SH-SY5Y (cell line): ENCODE measurements at regions not wholly inside any gene's neighbourhood (a gene's known extent, or its start where the extent isn't known, plus 50 kb on each side); places are given as distances from the start of the nearest gene placed in this dataset.

Source experiments
- GATA2 ChIP-seq: IDR thresholded peaks from 2 replicates; pipeline ENCODE4 v1.6.1; 2011; ENCODE audit warnings: mild to moderate bottlenecking, low read depth, low read length
- GATA3 ChIP-seq: IDR thresholded peaks from 2 replicates; pipeline ENCODE4 v1.6.1; 2011; ENCODE audit warnings: low read depth, mild to moderate bottlenecking, low read length, moderate library complexity

DNA sequence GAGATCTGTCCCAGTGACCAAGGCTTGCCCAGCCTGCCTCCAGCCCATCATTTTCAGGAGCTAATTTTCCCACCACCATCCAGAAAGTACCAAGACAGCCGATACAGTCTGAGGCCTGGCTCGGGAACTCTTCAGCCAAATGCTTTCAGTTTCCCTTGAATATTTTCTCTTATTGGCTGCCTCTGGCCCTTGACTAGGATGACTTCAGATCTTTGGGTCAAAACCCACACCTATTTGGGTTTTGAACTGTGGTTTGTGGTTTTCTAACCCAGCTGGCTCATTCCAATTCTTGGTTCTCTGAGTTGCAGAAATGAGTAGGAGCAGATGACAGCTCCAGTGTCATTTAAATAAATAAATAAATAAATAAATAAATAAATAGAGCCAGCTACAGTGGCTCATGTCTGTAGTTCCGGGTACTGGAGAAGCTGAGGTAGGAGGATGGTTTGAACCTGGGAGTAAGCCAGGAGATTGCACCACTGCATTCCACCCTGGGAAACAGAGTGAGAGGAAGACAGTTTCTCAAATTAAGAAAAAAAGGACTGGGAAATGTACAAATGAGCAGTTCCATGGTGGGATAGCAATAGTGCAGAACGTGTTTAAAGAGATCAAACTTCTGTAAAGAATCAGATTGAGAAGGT lies 465.0 kb upstream of the SOX11 start:
- no peak for TF ChIP-seq GATA2
- TF ChIP-seq GATA3 = no peak
